ENCODE measurements at regions not wholly inside any gene's neighbourhood (a gene's known extent, or its start where the extent isn't known, plus 50 kb on each side); places are given as distances from the start of the nearest gene placed in this dataset.

DNA sequence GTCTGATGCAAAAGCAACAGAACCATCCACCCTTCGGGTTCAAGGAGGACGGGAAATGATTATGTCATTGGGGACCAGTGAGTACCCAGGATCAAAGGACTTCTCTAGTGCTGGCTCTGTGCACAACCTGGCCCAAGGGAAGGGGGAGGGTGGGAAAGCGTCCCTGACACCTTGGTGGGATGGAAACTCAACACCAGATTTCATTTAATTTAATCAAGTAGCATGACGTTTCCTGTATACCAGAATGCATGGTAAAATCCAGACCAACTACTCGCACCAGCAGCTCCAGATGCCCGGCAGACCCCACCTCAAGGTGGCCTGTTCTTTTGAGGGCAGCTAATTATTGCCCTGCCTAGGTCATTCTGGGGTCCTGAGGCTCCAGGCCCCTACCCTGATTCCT, 385.1 kb downstream of the CADM1 start:
- TF ChIP-seq, protein P1, sequence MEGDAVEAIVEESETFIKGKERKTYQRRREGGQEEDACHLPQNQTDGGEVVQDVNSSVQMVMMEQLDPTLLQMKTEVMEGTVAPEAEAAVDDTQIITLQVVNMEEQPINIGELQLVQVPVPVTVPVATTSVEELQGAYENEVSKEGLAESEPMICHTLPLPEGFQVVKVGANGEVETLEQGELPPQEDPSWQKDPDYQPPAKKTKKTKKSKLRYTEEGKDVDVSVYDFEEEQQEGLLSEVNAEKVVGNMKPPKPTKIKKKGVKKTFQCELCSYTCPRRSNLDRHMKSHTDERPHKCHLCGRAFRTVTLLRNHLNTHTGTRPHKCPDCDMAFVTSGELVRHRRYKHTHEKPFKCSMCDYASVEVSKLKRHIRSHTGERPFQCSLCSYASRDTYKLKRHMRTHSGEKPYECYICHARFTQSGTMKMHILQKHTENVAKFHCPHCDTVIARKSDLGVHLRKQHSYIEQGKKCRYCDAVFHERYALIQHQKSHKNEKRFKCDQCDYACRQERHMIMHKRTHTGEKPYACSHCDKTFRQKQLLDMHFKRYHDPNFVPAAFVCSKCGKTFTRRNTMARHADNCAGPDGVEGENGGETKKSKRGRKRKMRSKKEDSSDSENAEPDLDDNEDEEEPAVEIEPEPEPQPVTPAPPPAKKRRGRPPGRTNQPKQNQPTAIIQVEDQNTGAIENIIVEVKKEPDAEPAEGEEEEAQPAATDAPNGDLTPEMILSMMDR (IDR thresholded peaks at IDR 0.05) = no peak
- no peak for TF ChIP-seq POLR2A (IDR thresholded peaks at IDR 0.05)

Data from testis (tissue), 2 donors.